H9 (cell line): ENCODE measurements at regions not wholly inside any gene's neighbourhood (a gene's known extent, or its start where the extent isn't known, plus 50 kb on each side); places are given as distances from the start of the nearest gene placed in this dataset.

ENCODE experiments used
- DNase-seq: peaks from one replicate; pipeline ENCODE4 v3.0.0-alpha.2; 2017
- H2AFZ ChIP-seq: one replicate; pipeline ENCODE4 v1.6.1; 2013; ENCODE audit warnings: mild to moderate bottlenecking, low read length, control low read depth, moderate library complexity
- H2AK5ac ChIP-seq: 2 replicates; pipeline ENCODE4 v1.6.1; 2013; ENCODE audit warnings: low read length, control low read depth, mixed read lengths; ENCODE audit not compliant: insufficient read length
- H2BK120ac ChIP-seq: one replicate; pipeline ENCODE4 v1.6.1; 2013; ENCODE audit warnings: low read depth, mild to moderate bottlenecking, low read length, control low read depth, inconsistent platforms; ENCODE audit not compliant: poor library complexity, severe bottlenecking
- H2BK12ac ChIP-seq: 2 replicates; pipeline ENCODE4 v1.6.1; 2013; ENCODE audit warnings: low read length, control low read depth, mixed read lengths, low read depth; ENCODE audit not compliant: insufficient read length
- H2BK15ac ChIP-seq: 2 replicates; pipeline ENCODE4 v1.6.1; 2013; ENCODE audit warnings: low read depth, low read length, control low read depth
- H2BK20ac ChIP-seq: one replicate; pipeline ENCODE4 v1.6.1; 2013; ENCODE audit warnings: low read depth, mild to moderate bottlenecking, low read length, control low read depth, inconsistent platforms; ENCODE audit not compliant: poor library complexity, severe bottlenecking
- H2BK5ac ChIP-seq: 2 replicates; pipeline ENCODE4 v1.6.1; 2013; ENCODE audit warnings: low read length, control low read depth, mixed read lengths; ENCODE audit not compliant: insufficient read length
- H3K14ac ChIP-seq: 2 replicates; pipeline ENCODE4 v1.6.1; 2013; ENCODE audit warnings: low read length, control low read depth; ENCODE audit not compliant: insufficient read depth
- H3K18ac ChIP-seq: 2 replicates; pipeline ENCODE4 v1.6.1; 2013; ENCODE audit warnings: low read depth, mild to moderate bottlenecking, mixed read lengths, low read length, control low read depth; ENCODE audit not compliant: insufficient read length
- H3K23ac ChIP-seq: 2 replicates; pipeline ENCODE4 v1.6.1; 2013; ENCODE audit warnings: low read length, control low read depth, mixed read lengths, low read depth; ENCODE audit not compliant: insufficient read length
- H3K23me2 ChIP-seq: 2 replicates; pipeline ENCODE4 v1.6.1; 2013; ENCODE audit warnings: low read depth, mild to moderate bottlenecking, mixed read lengths, low read length, control low read depth; ENCODE audit not compliant: insufficient read length, poor library complexity, severe bottlenecking
- H3K27ac ChIP-seq: 2 replicates; pipeline ENCODE4 v1.5.1; 2013; ENCODE audit warnings: low read length, control low read depth, mixed read lengths, low read depth; ENCODE audit not compliant: insufficient read length
- H3K27me3 ChIP-seq: 2 replicates; pipeline ENCODE4 v1.6.1; 2013; ENCODE audit warnings: low read length, control low read depth, inconsistent platforms; ENCODE audit not compliant: insufficient read depth
- H3K4ac ChIP-seq: 2 replicates; pipeline ENCODE4 v1.6.1; 2013; ENCODE audit warnings: low read depth, mild to moderate bottlenecking, control low read depth, inconsistent platforms, low read length, moderate library complexity
- H3K4me1 ChIP-seq: 2 replicates; pipeline ENCODE4 v1.6.1; 2013; ENCODE audit warnings: low read length, control low read depth, inconsistent platforms; ENCODE audit not compliant: insufficient read depth
- H3K4me2 ChIP-seq: 2 replicates; pipeline ENCODE4 v1.6.1; 2013; ENCODE audit warnings: low read length, control low read depth, mixed read lengths; ENCODE audit not compliant: insufficient read length, insufficient read depth
- H3K56ac ChIP-seq: 2 replicates; pipeline ENCODE4 v1.6.1; 2013; ENCODE audit warnings: low read depth, mild to moderate bottlenecking, mixed read lengths, low read length, control low read depth; ENCODE audit not compliant: insufficient read length
- H3K79me1 ChIP-seq: 2 replicates; pipeline ENCODE4 v1.6.1; 2013; ENCODE audit warnings: low read depth, mild to moderate bottlenecking, moderate library complexity, low read length, control low read depth, inconsistent platforms; ENCODE audit not compliant: insufficient read depth, poor library complexity, severe bottlenecking
- H3K79me2 ChIP-seq: 2 replicates; pipeline ENCODE4 v1.6.1; 2013; ENCODE audit warnings: low read length, control low read depth, inconsistent platforms; ENCODE audit not compliant: insufficient read depth
- H3K9ac ChIP-seq: 2 replicates; pipeline ENCODE4 v1.6.1; 2013; ENCODE audit warnings: low read length, control low read depth, mixed read lengths; ENCODE audit not compliant: insufficient read length; ENCODE audit errors: extremely low read depth
- H3K9me3 ChIP-seq: one replicate; pipeline ENCODE4 v1.6.1; 2013; ENCODE audit warnings: low read depth, low read length, inconsistent platforms; ENCODE audit not compliant: control insufficient read depth
- H3T11ph ChIP-seq: one replicate; pipeline ENCODE4 v1.6.1; 2013; ENCODE audit warnings: mild to moderate bottlenecking, low read length, control low read depth, inconsistent platforms
- H4K20me1 ChIP-seq: one replicate; pipeline ENCODE4 v1.6.1; 2013; ENCODE audit not compliant: control insufficient read depth, insufficient read length, insufficient read depth
- H4K5ac ChIP-seq: 2 replicates; pipeline ENCODE4 v1.6.1; 2013; ENCODE audit warnings: low read depth, mild to moderate bottlenecking, mixed read lengths, low read length, control low read depth; ENCODE audit not compliant: insufficient read length
- H4K8ac ChIP-seq: replicated peaks from 2 replicates; pipeline ENCODE4 v1.6.1; 2013; ENCODE audit warnings: low read length, control low read depth, mixed read lengths, low read depth; ENCODE audit not compliant: insufficient read length
- H4K91ac ChIP-seq: 2 replicates; pipeline ENCODE4 v1.6.1; 2013; ENCODE audit warnings: low read depth, mild to moderate bottlenecking, moderate library complexity, mixed read lengths, low read length, control low read depth; ENCODE audit not compliant: insufficient read length
- H3K27ac Mint-ChIP-seq, 3 experiments: 2 replicates in 2 of 3; 3 replicates in 1 of 3; pipeline ENCODE4 v1.8.0; 2020 to 2021; ENCODE audit warnings: mixed read lengths in 3 of 3, mild to moderate bottlenecking in 1 of 3, moderate library complexity in 1 of 3
- H3K27me3 Mint-ChIP-seq: 2 replicates; pipeline ENCODE4 v1.8.0; 2021; ENCODE audit warnings: low read depth, mild to moderate bottlenecking, moderate library complexity, mixed read lengths
- H3K36me3 Mint-ChIP-seq, 3 experiments: 2 replicates in 2 of 3; 3 replicates in 1 of 3; pipeline ENCODE4 v1.8.0; 2020 to 2021; ENCODE audit warnings: low read depth in 3 of 3, mixed read lengths in 3 of 3; ENCODE audit not compliant: insufficient read depth in 1 of 3
- H3K4me1 Mint-ChIP-seq, 2 experiments: 2 replicates each; pipeline ENCODE4 v1.8.0; 2020; ENCODE audit warnings: mixed read lengths in 2 of 2
- H3K4me3 Mint-ChIP-seq, 2 experiments: 2 replicates in 1 of 2; 3 replicates in 1 of 2; pipeline ENCODE4 v1.8.0; 2020 to 2021; ENCODE audit warnings: mild to moderate bottlenecking in 2 of 2, mixed read lengths in 2 of 2, moderate library complexity in 1 of 2
- H3K9me3 Mint-ChIP-seq, 2 experiments: 2 replicates in 1 of 2; 3 replicates in 1 of 2; pipeline ENCODE4 v1.8.0; 2020; ENCODE audit warnings: mild to moderate bottlenecking in 2 of 2, mixed read lengths in 2 of 2, moderate library complexity in 1 of 2
- CTCF ChIP-seq: fragments of 200-600 bp; sonication (generic); conservative IDR thresholded peaks from 3 replicates; pipeline ENCODE4 v1.8.0; 2021; ENCODE audit warnings: antibody characterized with exemption, mild to moderate bottlenecking
- WGBS: extraction: QIAGEN DNeasy Blood & Tissue Kit; methylation state at CpG from one replicate; pipeline ENCODE4 v1.1.7; 2013; ENCODE audit warnings: missing lambda C conversion rate, low lambda C conversion rate, mixed read lengths; ENCODE audit not compliant: insufficient read length; ENCODE audit errors: extremely low coverage; 5-methylcytosine and 5-hydroxymethylcytosine counted together

DNA sequence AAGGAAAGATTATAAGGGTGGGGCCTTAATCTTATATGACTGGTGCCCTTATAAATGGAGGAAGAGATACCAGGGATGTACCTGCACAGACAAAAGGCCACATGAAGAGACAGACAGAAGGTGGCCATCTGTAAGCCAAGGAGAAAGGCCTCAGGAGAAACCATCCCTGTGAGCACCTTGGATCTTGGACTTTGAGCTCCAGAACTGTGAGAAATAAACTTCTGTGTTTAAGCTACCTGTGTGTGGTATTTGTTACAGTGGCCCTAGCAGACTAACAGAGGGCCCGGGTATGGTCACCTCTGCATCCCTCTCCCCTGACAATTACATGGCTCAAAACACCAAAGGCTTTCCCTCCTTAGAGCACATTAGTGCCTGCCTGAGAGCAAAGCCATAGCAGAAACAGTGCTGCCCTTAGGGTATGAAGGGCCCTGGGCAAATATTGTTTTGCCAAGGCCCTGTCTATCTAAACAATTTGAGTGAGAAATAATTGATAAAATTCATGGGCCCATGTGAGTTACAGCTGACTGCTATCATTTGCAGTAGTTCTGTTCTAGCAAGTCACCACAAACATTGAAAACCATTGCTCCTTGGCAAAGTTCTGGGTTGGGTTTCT, 109.3 kb upstream of the MYCN start:
- no peak overlapping the region for H4K8ac ChIP-seq

More for the DNA sequence above, 109.3 kb upstream of the MYCN start:
- no peak overlapping the region for H3K23ac ChIP-seq
- no peak overlapping the region for H3K4ac ChIP-seq
- no peak for DNase-seq
- H2BK15ac ChIP-seq = no peak overlapping the region
- H4K20me1 ChIP-seq = no peaks in the 10 kb centered on the region
- no peaks in the 10 kb centered on the region for H3K79me1 ChIP-seq
- WGBS = no CpG with 5 or more reads among the region's 1 CpG
- no peak overlapping the region for H3T11ph ChIP-seq
- no peak for TF ChIP-seq CTCF
- no peak overlapping the region for H2BK20ac ChIP-seq
- H3K4me2 ChIP-seq = no peak overlapping the region
- Mint-ChIP-seq H3K9me3 (peaks cover 0 to 2% of the 10 kb centered on the region in 2 experiments; a peak in 2 of 5 replicates), H3K4me1 (peaks cover 6% of the 10 kb centered on the region in 2 experiments), H3K27ac (no peak overlapping the region), H3K27me3 (no peaks in the 10 kb centered on the region), H3K4me3 (no peak overlapping the region), H3K36me3 (no peaks in the 10 kb centered on the region; a peak in 1 of 7 replicates)
- H3K4me1 ChIP-seq = no peaks in the 10 kb centered on the region; the same call in 1 of the 2 replicates
- H3K9me3 ChIP-seq = no peaks in the 10 kb centered on the region
- H2BK5ac ChIP-seq = no peak overlapping the region
- no peak overlapping the region for H3K14ac ChIP-seq
- no peak overlapping the region for H3K9ac ChIP-seq
- no peak overlapping the region for H2BK120ac ChIP-seq
- H2AFZ ChIP-seq = no peak overlapping the region
- no peaks in the 10 kb centered on the region for H3K27me3 ChIP-seq
- H4K91ac ChIP-seq = no peak overlapping the region
- H3K27ac ChIP-seq = no peak overlapping the region
- H3K23me2 ChIP-seq = no peaks in the 10 kb centered on the region
- H2AK5ac ChIP-seq = no peak overlapping the region
- no peak overlapping the region for H4K5ac ChIP-seq
- no peak overlapping the region for H3K56ac ChIP-seq
- H2BK12ac ChIP-seq = no peak overlapping the region
- no peak overlapping the region for H3K18ac ChIP-seq
- no peaks in the 10 kb centered on the region for H3K79me2 ChIP-seq
